ENCODE measurements at regions not wholly inside any gene's neighbourhood (a gene's known extent, or its start where the extent isn't known, plus 50 kb on each side); places are given as distances from the start of the nearest gene placed in this dataset.

- DNase-seq (ENCODE audit: low spot score): no peak
Observed at GRCh38 chr9:81489046-81489445, 200.3 kb downstream of the TLE1 start.

GRCh38 chr9:81480828-81481604, 208.3 kb downstream of the TLE1 start:
- DNase-seq (ENCODE audit: low spot score): no peak

- DNase-seq (ENCODE audit: low spot score): no peak
Observed at GRCh38 chr9:81479573-81479972, 209.8 kb downstream of the TLE1 start.

GRCh38 chr9:81477669-81478068, 211.7 kb downstream of the TLE1 start:
- DNase-seq (ENCODE audit: low spot score): peak; percentile 29

- DNase-seq (ENCODE audit: low spot score): no peak
Observed at GRCh38 chr9:81476813-81477490, 212.4 kb downstream of the TLE1 start.

- no peak for DNase-seq (ENCODE audit: low spot score)
Observed at GRCh38 chr9:81474792-81475191, 214.6 kb downstream of the TLE1 start.

- DNase-seq (ENCODE audit: low spot score): no peak
Observed at GRCh38 chr9:81474125-81474524, 215.2 kb downstream of the TLE1 start.

GRCh38 chr9:81473708-81474107, 215.6 kb downstream of the TLE1 start:
- DNase-seq (ENCODE audit: low spot score): no peak

- peak; percentile 23 for DNase-seq (ENCODE audit: low spot score)
Observed at GRCh38 chr9:81473206-81473605, 216.1 kb downstream of the TLE1 start.

- peak; percentile 63 for DNase-seq (ENCODE audit: low spot score)
Observed at GRCh38 chr9:81472701-81473100, 216.6 kb downstream of the TLE1 start.

GRCh38 chr9:81470864-81471263, 218.5 kb downstream of the TLE1 start:
- DNase-seq (ENCODE audit: low spot score): no peak

- DNase-seq (ENCODE audit: low spot score): no peak
Observed at GRCh38 chr9:81468084-81468595, 221.2 kb downstream of the TLE1 start.

GRCh38 chr9:81466981-81467380, 222.4 kb downstream of the TLE1 start:
- DNase-seq (ENCODE audit: low spot score): no peak

- no peak for DNase-seq (ENCODE audit: low spot score)
Observed at GRCh38 chr9:81465468-81466011, 223.8 kb downstream of the TLE1 start.

GRCh38 chr9:81462801-81463200, 226.5 kb downstream of the TLE1 start:
- no peak for DNase-seq (ENCODE audit: low spot score)

GRCh38 chr9:81461196-81461595, 228.2 kb downstream of the TLE1 start:
- no peak for DNase-seq (ENCODE audit: low spot score)

- DNase-seq (ENCODE audit: low spot score): no peak
Observed at GRCh38 chr9:81460693-81461092, 228.7 kb downstream of the TLE1 start.

GRCh38 chr9:81459591-81459990, 229.8 kb downstream of the TLE1 start:
- no peak for DNase-seq (ENCODE audit: low spot score)

- DNase-seq (ENCODE audit: low spot score): no peak
Observed at GRCh38 chr9:81456431-81457006, 232.8 kb downstream of the TLE1 start.

- DNase-seq (ENCODE audit: low spot score): peak; percentile 28
Observed at GRCh38 chr9:81455462-81456219, 233.7 kb downstream of the TLE1 start.

- DNase-seq (ENCODE audit: low spot score): no peak
Observed at GRCh38 chr9:81445331-81445921, 243.9 kb downstream of the TLE1 start.

GRCh38 chr9:81431641-81432040, 257.7 kb downstream of the TLE1 start:
- DNase-seq (ENCODE audit: low spot score): no peak

Measured in Ammon's horn (tissue), 1 donor.